ENCODE measurements at regions not wholly inside any gene's neighbourhood (a gene's known extent, or its start where the extent isn't known, plus 50 kb on each side); places are given as distances from the start of the nearest gene placed in this dataset.

DNA sequence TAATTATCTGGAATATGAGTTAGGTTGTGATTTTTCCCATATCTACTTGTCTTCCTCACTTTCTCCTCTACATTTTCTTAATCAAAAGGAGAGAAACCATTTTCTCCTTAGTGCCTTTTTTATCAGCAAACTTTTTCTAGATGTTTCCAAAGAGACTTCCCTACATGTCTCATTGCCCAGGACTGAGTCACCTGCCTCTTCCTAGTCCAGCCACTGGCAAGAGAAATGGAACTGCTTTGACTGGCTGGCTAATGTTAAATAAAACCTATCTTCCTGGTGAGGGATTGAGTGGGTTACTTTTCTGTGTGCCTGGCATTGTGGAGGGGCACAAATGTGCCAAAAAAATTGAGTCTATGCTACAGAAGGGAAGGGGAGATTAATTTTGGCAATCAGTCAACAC, 52.1 kb upstream of the CD5L start:
- peak; percentile 4 for DNase-seq (ENCODE audit: low read depth)
- H3K4me3 ChIP-seq (ENCODE audit: control insufficient read depth, low read depth, low read length) = no peak overlapping the region
- TF ChIP-seq, protein P1, sequence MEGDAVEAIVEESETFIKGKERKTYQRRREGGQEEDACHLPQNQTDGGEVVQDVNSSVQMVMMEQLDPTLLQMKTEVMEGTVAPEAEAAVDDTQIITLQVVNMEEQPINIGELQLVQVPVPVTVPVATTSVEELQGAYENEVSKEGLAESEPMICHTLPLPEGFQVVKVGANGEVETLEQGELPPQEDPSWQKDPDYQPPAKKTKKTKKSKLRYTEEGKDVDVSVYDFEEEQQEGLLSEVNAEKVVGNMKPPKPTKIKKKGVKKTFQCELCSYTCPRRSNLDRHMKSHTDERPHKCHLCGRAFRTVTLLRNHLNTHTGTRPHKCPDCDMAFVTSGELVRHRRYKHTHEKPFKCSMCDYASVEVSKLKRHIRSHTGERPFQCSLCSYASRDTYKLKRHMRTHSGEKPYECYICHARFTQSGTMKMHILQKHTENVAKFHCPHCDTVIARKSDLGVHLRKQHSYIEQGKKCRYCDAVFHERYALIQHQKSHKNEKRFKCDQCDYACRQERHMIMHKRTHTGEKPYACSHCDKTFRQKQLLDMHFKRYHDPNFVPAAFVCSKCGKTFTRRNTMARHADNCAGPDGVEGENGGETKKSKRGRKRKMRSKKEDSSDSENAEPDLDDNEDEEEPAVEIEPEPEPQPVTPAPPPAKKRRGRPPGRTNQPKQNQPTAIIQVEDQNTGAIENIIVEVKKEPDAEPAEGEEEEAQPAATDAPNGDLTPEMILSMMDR (conservative IDR thresholded peaks at IDR 0.05; ENCODE audit: control insufficient read depth, insufficient read depth, low read depth, low read length) = no peak

DNA sequence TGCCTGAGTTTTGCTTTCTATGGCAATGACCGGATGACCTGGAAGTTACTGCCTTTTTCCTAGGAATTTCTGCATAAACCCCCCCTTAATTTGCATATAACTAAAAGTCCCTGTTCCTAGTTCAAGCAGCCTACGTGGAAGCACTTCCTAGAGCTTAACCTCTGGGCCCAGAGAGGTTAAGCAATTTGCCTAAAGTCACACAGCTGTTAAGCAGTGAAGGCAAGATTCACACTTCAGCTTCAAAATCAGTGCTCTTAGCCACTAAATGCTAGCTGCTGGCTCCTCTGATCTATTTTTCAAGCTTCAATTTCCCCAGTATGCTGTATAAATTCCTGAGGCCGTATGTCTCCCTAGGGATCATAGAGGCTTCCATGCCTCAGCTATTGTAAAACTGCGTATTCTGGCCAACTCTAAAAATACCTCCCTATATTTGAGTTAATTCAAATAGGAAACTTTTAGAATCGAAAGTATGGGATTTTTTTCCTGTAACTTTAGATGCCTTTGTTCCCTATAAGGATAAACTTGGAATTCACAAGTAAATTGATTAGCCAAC, 53.1 kb upstream of the CD5L start:
- no peak overlapping the region for H3K4me3 ChIP-seq (ENCODE audit: control insufficient read depth, low read depth, low read length)
- peak; percentile 8 for DNase-seq (ENCODE audit: low read depth)
- TF ChIP-seq, protein P1 (conservative IDR thresholded peaks at IDR 0.05; ENCODE audit: control insufficient read depth, insufficient read depth, low read depth, low read length) = no peak

DNA sequence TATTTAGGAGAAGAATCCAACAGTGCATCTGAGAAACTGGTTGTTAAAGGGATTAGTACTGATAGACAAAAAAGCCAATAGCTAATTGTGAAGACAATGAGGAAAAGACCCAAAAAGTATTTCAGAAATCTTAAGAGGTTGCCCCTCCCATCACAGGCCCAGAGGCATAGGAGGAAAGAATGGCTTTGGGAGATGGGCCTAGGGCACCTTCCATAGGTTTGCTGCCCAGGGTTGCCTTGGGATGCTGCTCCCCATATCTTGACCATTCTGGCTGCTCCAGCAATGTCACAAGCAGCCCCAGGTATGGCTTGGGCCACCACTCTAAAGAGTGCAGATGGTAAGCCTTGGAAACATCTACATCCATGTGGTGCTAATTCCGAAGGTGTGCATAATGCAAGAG, 68.7 kb upstream of the CD5L start:
- TF ChIP-seq, protein P1 (conservative IDR thresholded peaks at IDR 0.05; ENCODE audit: control insufficient read depth, insufficient read depth, low read depth, low read length) = no peak

DNA sequence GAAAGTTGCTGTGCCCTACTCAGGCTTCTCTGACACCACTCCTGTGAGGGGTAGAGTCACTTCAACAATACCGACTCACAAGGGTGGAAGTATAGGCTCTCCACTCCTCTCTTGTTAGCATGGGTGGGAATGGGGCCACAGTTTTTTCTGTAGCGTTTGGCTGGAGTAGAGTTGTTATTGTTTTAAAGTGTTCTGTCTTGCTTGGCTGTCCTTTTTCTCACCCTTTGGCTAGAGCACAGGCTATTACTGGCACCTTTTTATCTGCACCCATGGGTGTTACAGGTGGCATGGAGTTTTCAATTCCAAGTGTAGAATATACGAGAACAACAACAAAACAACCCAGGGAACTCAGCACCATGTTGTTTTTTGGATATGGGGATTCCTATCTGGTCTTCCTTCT, 74.3 kb upstream of the CD5L start:
- TF ChIP-seq, protein P1 (conservative IDR thresholded peaks at IDR 0.05; ENCODE audit: control insufficient read depth, insufficient read depth, low read depth, low read length) = no peak
- no peak overlapping the region for H3K4me3 ChIP-seq (ENCODE audit: control insufficient read depth, low read depth, low read length)
- no peak for DNase-seq (ENCODE audit: low read depth)

More for the DNA sequence above, 68.7 kb upstream of the CD5L start:
- no peak for DNase-seq (ENCODE audit: low read depth)
- no peak overlapping the region for H3K4me3 ChIP-seq (ENCODE audit: control insufficient read depth, low read depth, low read length)

DNA sequence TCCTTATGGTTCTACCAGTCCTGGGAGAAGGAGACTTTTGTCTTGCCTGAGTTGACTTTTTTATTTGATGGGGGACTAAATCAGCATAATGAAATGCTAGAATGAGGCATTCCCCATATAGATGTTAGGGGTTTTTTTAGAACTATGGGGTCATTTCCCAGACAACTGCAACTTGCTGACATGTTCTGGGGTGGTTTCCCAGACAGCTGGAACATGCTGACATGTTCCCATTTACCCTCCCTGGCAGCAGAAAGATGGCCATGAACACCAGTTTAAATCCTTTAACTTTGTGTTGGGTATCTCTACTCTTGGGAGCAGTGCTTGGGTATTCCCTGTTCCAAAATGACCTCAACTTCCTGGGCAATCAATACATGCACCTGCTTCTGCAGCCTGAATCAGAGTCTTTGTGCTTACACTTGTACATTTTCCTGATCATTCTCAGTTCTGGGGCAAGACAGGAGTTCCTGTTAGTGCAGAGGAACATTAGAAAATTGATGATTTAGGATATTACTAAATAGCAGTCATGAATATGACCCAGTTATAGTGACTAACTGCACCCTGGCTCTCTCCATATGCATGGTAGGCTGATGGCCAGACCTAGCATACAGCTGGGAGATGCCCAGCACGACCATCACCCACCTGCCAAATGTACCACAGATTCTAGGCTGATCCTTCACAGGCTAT, 75.4 kb upstream of the CD5L start:
- TF ChIP-seq, protein P1 (conservative IDR thresholded peaks at IDR 0.05; ENCODE audit: control insufficient read depth, insufficient read depth, low read depth, low read length) = no peak
- H3K4me3 ChIP-seq (ENCODE audit: control insufficient read depth, low read depth, low read length) = no peak overlapping the region
- no peak for DNase-seq (ENCODE audit: low read depth)

DNA sequence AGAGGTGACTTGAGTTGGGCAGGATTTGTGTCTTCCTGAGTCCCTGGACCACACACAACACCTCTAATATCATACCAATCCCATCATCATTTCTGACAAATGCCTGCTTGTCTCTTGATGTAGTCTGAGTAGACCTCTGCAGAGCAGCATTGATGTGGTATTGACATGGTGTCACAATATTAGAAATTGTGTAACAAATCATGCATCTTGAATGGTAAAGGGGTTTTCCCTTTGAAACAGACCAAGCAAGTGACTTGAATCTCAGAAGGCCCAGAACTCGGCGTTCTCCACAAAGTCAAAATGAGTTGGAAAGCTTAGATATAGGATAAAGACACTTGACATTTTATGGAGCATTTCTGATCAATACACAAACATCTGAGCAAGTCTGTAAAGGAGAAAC, 72.7 kb upstream of the KIRREL1 start:
- TF ChIP-seq, protein P1 (conservative IDR thresholded peaks at IDR 0.05; ENCODE audit: control insufficient read depth, insufficient read depth, low read depth, low read length) = no peak
- DNase-seq (ENCODE audit: low read depth) = no peak
- no peak overlapping the region for H3K4me3 ChIP-seq (ENCODE audit: control insufficient read depth, low read depth, low read length)
